ENCODE measurements at regions not wholly inside any gene's neighbourhood (a gene's known extent, or its start where the extent isn't known, plus 50 kb on each side); places are given as distances from the start of the nearest gene placed in this dataset.

DNA sequence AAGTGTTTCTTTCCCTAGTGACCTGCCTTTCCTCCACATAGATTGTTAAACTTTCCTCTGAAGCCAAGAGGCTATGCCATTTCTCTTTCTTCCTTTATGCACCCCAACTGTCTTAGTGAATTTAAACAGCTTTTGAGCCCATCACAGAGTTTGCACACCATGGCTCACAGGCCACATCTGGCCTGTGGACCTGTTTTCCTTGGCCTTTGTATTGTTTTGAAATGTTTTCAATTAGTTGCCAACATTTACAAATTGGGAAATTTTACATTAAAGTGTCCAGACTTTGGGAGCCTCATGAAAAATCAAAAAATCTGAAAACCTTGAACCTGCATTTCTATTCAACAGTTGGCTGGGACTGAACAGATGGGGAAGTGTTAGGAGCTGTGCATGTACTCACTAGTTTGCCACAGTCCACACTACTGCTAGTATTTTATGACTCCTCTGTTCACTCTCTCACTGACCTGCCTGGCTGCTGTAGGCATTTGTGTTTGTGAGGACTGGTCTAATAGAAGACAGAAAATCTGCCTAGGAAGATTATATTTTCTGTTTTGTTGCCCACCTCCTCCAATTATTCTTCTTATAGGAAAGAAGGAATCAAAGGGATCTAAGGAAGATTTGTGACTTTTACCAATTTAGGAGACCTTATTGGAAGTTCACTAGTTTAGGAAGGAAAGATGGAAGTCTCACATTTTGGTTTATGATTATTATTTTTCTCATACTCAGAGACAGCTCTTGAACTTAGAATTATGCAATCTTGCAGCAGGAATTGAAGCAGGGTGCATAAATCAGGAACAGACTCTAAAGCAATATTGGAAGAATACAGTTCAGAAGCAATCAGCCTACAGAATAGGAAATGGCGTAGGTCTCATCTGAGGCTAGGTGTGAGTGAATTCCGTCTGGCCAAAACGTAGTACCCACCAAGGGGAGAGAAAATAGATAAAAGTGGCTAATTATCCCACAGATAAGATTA lies 134.7 kb downstream of the HLX start:
- no peak for TF ChIP-seq OSR1 (CRISPR knock-in tag; IDR thresholded peaks at IDR 0.05)
- TF ChIP-seq, protein P1, sequence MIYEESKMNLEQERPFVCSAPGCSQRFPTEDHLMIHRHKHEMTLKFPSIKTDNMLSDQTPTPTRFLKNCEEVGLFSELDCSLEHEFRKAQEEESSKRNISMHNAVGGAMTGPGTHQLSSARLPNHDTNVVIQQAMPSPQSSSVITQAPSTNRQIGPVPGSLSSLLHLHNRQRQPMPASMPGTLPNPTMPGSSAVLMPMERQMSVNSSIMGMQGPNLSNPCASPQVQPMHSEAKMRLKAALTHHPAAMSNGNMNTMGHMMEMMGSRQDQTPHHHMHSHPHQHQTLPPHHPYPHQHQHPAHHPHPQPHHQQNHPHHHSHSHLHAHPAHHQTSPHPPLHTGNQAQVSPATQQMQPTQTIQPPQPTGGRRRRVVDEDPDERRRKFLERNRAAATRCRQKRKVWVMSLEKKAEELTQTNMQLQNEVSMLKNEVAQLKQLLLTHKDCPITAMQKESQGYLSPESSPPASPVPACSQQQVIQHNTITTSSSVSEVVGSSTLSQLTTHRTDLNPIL (CRISPR knock-in tag; IDR thresholded peaks at IDR 0.05; ENCODE audit: low read depth) = no peak
- no peak for TF ChIP-seq PPARA (CRISPR knock-in tag; IDR thresholded peaks at IDR 0.05; ENCODE audit: borderline replicate concordance)
- TF ChIP-seq SNAI2 (CRISPR knock-in tag; IDR thresholded peaks at IDR 0.05) = no peak
- no peak for TF ChIP-seq RARB (CRISPR knock-in tag; IDR thresholded peaks at IDR 0.05)
- no peak for TF ChIP-seq ZC3H10 (CRISPR knock-in tag; IDR thresholded peaks at IDR 0.05)
- TF ChIP-seq, protein P2, sequence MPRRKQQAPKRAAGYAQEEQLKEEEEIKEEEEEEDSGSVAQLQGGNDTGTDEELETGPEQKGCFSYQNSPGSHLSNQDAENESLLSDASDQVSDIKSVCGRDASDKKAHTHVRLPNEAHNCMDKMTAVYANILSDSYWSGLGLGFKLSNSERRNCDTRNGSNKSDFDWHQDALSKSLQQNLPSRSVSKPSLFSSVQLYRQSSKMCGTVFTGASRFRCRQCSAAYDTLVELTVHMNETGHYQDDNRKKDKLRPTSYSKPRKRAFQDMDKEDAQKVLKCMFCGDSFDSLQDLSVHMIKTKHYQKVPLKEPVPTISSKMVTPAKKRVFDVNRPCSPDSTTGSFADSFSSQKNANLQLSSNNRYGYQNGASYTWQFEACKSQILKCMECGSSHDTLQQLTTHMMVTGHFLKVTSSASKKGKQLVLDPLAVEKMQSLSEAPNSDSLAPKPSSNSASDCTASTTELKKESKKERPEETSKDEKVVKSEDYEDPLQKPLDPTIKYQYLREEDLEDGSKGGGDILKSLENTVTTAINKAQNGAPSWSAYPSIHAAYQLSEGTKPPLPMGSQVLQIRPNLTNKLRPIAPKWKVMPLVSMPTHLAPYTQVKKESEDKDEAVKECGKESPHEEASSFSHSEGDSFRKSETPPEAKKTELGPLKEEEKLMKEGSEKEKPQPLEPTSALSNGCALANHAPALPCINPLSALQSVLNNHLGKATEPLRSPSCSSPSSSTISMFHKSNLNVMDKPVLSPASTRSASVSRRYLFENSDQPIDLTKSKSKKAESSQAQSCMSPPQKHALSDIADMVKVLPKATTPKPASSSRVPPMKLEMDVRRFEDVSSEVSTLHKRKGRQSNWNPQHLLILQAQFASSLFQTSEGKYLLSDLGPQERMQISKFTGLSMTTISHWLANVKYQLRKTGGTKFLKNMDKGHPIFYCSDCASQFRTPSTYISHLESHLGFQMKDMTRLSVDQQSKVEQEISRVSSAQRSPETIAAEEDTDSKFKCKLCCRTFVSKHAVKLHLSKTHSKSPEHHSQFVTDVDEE (CRISPR knock-in tag; IDR thresholded peaks at IDR 0.05) = no peak
- no peak for TF ChIP-seq ZFP3 (CRISPR knock-in tag; IDR thresholded peaks at IDR 0.05)
- TF ChIP-seq, protein P3, sequence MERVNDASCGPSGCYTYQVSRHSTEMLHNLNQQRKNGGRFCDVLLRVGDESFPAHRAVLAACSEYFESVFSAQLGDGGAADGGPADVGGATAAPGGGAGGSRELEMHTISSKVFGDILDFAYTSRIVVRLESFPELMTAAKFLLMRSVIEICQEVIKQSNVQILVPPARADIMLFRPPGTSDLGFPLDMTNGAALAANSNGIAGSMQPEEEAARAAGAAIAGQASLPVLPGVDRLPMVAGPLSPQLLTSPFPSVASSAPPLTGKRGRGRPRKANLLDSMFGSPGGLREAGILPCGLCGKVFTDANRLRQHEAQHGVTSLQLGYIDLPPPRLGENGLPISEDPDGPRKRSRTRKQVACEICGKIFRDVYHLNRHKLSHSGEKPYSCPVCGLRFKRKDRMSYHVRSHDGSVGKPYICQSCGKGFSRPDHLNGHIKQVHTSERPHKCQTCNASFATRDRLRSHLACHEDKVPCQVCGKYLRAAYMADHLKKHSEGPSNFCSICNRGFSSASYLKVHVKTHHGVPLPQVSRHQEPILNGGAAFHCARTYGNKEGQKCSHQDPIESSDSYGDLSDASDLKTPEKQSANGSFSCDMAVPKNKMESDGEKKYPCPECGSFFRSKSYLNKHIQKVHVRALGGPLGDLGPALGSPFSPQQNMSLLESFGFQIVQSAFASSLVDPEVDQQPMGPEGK (CRISPR knock-in tag; IDR thresholded peaks at IDR 0.05; ENCODE audit: borderline replicate concordance) = no peak
- no peak for TF ChIP-seq GLIS3 (CRISPR knock-in tag; IDR thresholded peaks at IDR 0.05)
- TF ChIP-seq, protein P4, sequence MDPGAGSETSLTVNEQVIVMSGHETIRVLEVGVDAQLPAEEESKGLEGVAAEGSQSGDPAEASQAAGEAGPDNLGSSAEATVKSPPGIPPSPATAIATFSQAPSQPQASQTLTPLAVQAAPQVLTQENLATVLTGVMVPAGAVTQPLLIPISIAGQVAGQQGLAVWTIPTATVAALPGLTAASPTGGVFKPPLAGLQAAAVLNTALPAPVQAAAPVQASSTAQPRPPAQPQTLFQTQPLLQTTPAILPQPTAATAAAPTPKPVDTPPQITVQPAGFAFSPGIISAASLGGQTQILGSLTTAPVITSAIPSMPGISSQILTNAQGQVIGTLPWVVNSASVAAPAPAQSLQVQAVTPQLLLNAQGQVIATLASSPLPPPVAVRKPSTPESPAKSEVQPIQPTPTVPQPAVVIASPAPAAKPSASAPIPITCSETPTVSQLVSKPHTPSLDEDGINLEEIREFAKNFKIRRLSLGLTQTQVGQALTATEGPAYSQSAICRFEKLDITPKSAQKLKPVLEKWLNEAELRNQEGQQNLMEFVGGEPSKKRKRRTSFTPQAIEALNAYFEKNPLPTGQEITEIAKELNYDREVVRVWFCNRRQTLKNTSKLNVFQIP (CRISPR knock-in tag; IDR thresholded peaks at IDR 0.05; ENCODE audit: borderline replicate concordance, low read depth) = no peak
- no peak for TF ChIP-seq TOX (CRISPR knock-in tag; IDR thresholded peaks at IDR 0.05; ENCODE audit: borderline replicate concordance)
